ENCODE measurements at regions not wholly inside any gene's neighbourhood (a gene's known extent, or its start where the extent isn't known, plus 50 kb on each side); places are given as distances from the start of the nearest gene placed in this dataset.

- no peak for TF ChIP-seq CTCF (IDR thresholded peaks at IDR 0.05)
- no peak for TF ChIP-seq EP300 (IDR thresholded peaks at IDR 0.05)
- no peak for TF ChIP-seq POLR2A (IDR thresholded peaks at IDR 0.05)
- no peak for TF ChIP-seq POLR2AphosphoS5 (IDR thresholded peaks at IDR 0.05)
These were observed 109.8 kb upstream of the UFM1 start for GRCh38 chr13:38239874-38240273.
